Endothelial cell of umbilical vein (primary cell): ENCODE measurements at regions not wholly inside any gene's neighbourhood (a gene's known extent, or its start where the extent isn't known, plus 50 kb on each side); places are given as distances from the start of the nearest gene placed in this dataset.

Experiments used
- GATA2 ChIP-seq: IDR thresholded peaks from 2 replicates; pipeline ENCODE4 v1.7.0; 2011; ENCODE audit warnings: low read depth, mild to moderate bottlenecking, moderate library complexity, mixed read lengths, low read length; ENCODE audit not compliant: insufficient read length, insufficient read depth
- TF ChIP-seq, protein P1 (sequence below), 2 donors: IDR thresholded peaks; 1 replicate in 1 of 2; 2 replicates in 1 of 2; pipeline ENCODE4 v1.5.1; 2011; ENCODE audit warnings: low read length in 2 of 2, mild to moderate bottlenecking in 2 of 2, moderate library complexity in 2 of 2, control low read depth in 1 of 2, inconsistent platforms in 1 of 2, low read depth in 1 of 2; ENCODE audit not compliant: insufficient read depth in 1 of 2; ENCODE audit errors: extremely low read depth in 1 of 2

- no peak for TF ChIP-seq GATA2
- TF ChIP-seq, protein P1, sequence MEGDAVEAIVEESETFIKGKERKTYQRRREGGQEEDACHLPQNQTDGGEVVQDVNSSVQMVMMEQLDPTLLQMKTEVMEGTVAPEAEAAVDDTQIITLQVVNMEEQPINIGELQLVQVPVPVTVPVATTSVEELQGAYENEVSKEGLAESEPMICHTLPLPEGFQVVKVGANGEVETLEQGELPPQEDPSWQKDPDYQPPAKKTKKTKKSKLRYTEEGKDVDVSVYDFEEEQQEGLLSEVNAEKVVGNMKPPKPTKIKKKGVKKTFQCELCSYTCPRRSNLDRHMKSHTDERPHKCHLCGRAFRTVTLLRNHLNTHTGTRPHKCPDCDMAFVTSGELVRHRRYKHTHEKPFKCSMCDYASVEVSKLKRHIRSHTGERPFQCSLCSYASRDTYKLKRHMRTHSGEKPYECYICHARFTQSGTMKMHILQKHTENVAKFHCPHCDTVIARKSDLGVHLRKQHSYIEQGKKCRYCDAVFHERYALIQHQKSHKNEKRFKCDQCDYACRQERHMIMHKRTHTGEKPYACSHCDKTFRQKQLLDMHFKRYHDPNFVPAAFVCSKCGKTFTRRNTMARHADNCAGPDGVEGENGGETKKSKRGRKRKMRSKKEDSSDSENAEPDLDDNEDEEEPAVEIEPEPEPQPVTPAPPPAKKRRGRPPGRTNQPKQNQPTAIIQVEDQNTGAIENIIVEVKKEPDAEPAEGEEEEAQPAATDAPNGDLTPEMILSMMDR (IDR thresholded peaks at IDR 0.05; ENCODE audit: extremely low read depth in 1 of 2, insufficient read depth in 1 of 2, low read depth in 1 of 2, low read length in 2 of 2), result no peak
Measured at GRCh38 chr2:35526741-35527140, 828.8 kb upstream of the CRIM1 start.
